H1 (cell line): ENCODE measurements at regions not wholly inside any gene's neighbourhood (a gene's known extent, or its start where the extent isn't known, plus 50 kb on each side); places are given as distances from the start of the nearest gene placed in this dataset.

Experiments used
- BRCA1 ChIP-seq: IDR thresholded peaks from 2 replicates; pipeline ENCODE4 v1.6.1; 2012; ENCODE audit warnings: low read depth, low read length, improper control_type of control experiment
- EP300 ChIP-seq, 2 experiments: IDR thresholded peaks; 1 replicate in 1 of 2; 2 replicates in 1 of 2; pipeline ENCODE4 v1.6.1; 2011 to 2012; ENCODE audit warnings: low read depth in 2 of 2, low read length in 2 of 2, mild to moderate bottlenecking in 2 of 2, borderline replicate concordance in 1 of 2, inconsistent platforms in 1 of 2, moderate library complexity in 1 of 2
- POLR2A ChIP-seq, 2 experiments: IDR thresholded peaks; 1 replicate in 1 of 2; 2 replicates in 1 of 2; pipeline ENCODE4 v1.6.1; 2011; ENCODE audit warnings: low read depth in 2 of 2, low read length in 2 of 2, mild to moderate bottlenecking in 2 of 2; ENCODE audit errors: control extremely low read depth in 1 of 2
- TAF7 ChIP-seq: optimal IDR thresholded peaks from 2 replicates; pipeline ENCODE3; 2011; ENCODE audit warnings: low read depth, mild to moderate bottlenecking, inconsistent platforms, low read length, moderate library complexity, borderline replicate concordance
- TCF12 ChIP-seq: IDR thresholded peaks from 2 replicates; pipeline ENCODE4 v1.6.1; 2011; ENCODE audit warnings: low read depth, mild to moderate bottlenecking, low read length
- TF ChIP-seq, protein P1 (sequence below), 3 experiments: IDR thresholded peaks; 1 replicate in 2 of 3; 2 replicates in 1 of 3; pipeline versions ENCODE4 v1.5.1 to v1.6.1; 2011; ENCODE audit warnings: low read length in 3 of 3, mild to moderate bottlenecking in 3 of 3, inconsistent platforms in 2 of 3, low read depth in 1 of 3, moderate library complexity in 1 of 3; ENCODE audit not compliant: insufficient read depth in 1 of 3; ENCODE audit errors: control extremely low read depth in 1 of 3

- TF ChIP-seq POLR2A (IDR thresholded peaks at IDR 0.05; ENCODE audit: control extremely low read depth in 1 of 2, low read depth in 2 of 2, low read length in 2 of 2) (no peak), BRCA1 (no peak), TCF12 (no peak), EP300 (IDR thresholded peaks at IDR 0.05; ENCODE audit: borderline replicate concordance in 1 of 2, low read depth in 2 of 2, low read length in 2 of 2) (no peak), TAF7 (no peak)
- TF ChIP-seq, protein P1, sequence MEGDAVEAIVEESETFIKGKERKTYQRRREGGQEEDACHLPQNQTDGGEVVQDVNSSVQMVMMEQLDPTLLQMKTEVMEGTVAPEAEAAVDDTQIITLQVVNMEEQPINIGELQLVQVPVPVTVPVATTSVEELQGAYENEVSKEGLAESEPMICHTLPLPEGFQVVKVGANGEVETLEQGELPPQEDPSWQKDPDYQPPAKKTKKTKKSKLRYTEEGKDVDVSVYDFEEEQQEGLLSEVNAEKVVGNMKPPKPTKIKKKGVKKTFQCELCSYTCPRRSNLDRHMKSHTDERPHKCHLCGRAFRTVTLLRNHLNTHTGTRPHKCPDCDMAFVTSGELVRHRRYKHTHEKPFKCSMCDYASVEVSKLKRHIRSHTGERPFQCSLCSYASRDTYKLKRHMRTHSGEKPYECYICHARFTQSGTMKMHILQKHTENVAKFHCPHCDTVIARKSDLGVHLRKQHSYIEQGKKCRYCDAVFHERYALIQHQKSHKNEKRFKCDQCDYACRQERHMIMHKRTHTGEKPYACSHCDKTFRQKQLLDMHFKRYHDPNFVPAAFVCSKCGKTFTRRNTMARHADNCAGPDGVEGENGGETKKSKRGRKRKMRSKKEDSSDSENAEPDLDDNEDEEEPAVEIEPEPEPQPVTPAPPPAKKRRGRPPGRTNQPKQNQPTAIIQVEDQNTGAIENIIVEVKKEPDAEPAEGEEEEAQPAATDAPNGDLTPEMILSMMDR (IDR thresholded peaks at IDR 0.05; ENCODE audit: control extremely low read depth in 1 of 3, insufficient read depth in 1 of 3, low read depth in 1 of 3, low read length in 3 of 3) = no peak
Observed at GRCh38 chr1:83702356-83702755, 296.6 kb downstream of the TTLL7 start.
